ENCODE measurements at regions not wholly inside any gene's neighbourhood (a gene's known extent, or its start where the extent isn't known, plus 50 kb on each side); places are given as distances from the start of the nearest gene placed in this dataset.

DNA sequence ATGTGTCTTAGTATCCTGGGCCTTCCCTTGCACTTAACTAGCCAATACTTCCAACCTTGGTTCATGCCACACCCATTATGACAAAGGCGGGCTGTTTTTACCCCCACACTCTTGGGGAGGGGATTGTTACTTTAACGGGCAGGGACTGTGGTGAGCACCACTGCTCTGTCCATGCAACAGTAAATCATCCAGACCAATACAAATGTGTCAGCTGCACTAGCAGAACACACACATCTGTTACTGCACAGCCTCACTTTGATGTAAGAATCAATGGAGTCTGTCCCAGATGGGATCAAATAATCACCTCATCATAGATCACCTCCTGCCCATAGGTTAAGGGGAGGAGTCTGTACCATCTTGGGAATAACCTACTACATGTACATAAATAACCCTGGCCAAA is 58.1 kb downstream of the NPAP1 start:
- H3K4me1 Mint-ChIP-seq, result no peaks in the 10 kb centered on the region
- H3K27me3 Mint-ChIP-seq, result no peaks in the 10 kb centered on the region
- DNase-seq, result no peak
- H3K36me3 Mint-ChIP-seq, result no peaks in the 10 kb centered on the region
- H3K9me3 Mint-ChIP-seq, result peaks cover 18% of the 10 kb centered on the region
- H3K27ac Mint-ChIP-seq, result no peak overlapping the region
- CTCF ChIA-PET, result no interaction called here
- H3K4me3 Mint-ChIP-seq, result no peak overlapping the region

- H3K27ac Mint-ChIP-seq, result no peak overlapping the region
- H3K27me3 Mint-ChIP-seq, result no peaks in the 10 kb centered on the region
- no peak overlapping the region for H3K4me3 Mint-ChIP-seq
These were observed 58.8 kb downstream of the NPAP1 start for GRCh38 chr15:24734396-24734795.

DNA sequence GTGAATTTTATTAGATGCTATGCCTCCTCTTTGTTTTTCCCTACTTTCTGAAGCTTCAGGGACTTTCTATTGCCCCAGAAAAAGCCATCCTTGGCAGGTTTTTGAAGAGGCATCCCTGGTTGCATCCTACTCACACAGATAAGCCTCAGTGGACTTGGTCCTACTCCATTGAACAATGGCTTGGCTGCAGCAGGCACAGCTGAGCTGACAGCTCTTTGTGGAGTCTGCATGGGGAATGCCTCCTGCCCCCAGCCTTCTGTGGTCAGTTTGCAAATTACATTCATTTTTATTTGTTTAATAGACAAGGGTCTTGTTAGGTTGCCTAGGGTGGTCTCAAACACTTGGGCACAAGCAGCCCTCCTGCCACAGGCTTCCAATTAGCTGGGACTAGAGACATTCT is 69.7 kb downstream of the NPAP1 start:
- Mint-ChIP-seq H3K4me1 (no peaks in the 10 kb centered on the region), H3K9me3 (peaks cover 10% of the 10 kb centered on the region), H3K27me3 (no peaks in the 10 kb centered on the region), H3K36me3 (no peaks in the 10 kb centered on the region), H3K27ac (no peak overlapping the region), H3K4me3 (no peak overlapping the region)
- CTCF ChIA-PET, result no interaction called here
- DNase-seq, result no peak

More at GRCh38 chr15:24734396-24734795, 58.8 kb downstream of the NPAP1 start:
- Mint-ChIP-seq H3K4me1 (no peaks in the 10 kb centered on the region), H3K36me3 (no peaks in the 10 kb centered on the region), H3K9me3 (peaks cover 14% of the 10 kb centered on the region)
- CTCF ChIA-PET, result no interaction called here
- no peak for DNase-seq

- Mint-ChIP-seq H3K4me1 (no peaks in the 10 kb centered on the region), H3K9me3 (peaks cover 9% of the 10 kb centered on the region), H3K27me3 (no peaks in the 10 kb centered on the region), H3K36me3 (no peaks in the 10 kb centered on the region), H3K27ac (no peak overlapping the region), H3K4me3 (no peak overlapping the region)
- CTCF ChIA-PET, result no interaction called here
- DNase-seq, result no peak
These were observed 70.5 kb downstream of the NPAP1 start for GRCh38 chr15:24746094-24746493.

- no peaks in the 10 kb centered on the region for H3K36me3 Mint-ChIP-seq
- CTCF ChIA-PET, result no interaction called here
These were observed 71.8 kb downstream of the NPAP1 start for GRCh38 chr15:24747376-24747775.

GRCh38 chr15:24748812-24749439 is 73.4 kb downstream of the NPAP1 start:
- Mint-ChIP-seq H3K27me3 (no peaks in the 10 kb centered on the region), H3K27ac (no peak overlapping the region), H3K36me3 (no peaks in the 10 kb centered on the region), H3K4me1 (no peaks in the 10 kb centered on the region), H3K4me3 (no peak overlapping the region), H3K9me3 (peaks cover 8% of the 10 kb centered on the region)
- DNase-seq, result no peak
- CTCF ChIA-PET, result no interaction called here

More at GRCh38 chr15:24747376-24747775, 71.8 kb downstream of the NPAP1 start:
- H3K4me3 Mint-ChIP-seq, result no peak overlapping the region
- no peak for DNase-seq
- no peak overlapping the region for H3K27ac Mint-ChIP-seq
- H3K4me1 Mint-ChIP-seq, result no peaks in the 10 kb centered on the region
- H3K9me3 Mint-ChIP-seq, result peaks cover 8% of the 10 kb centered on the region
- no peaks in the 10 kb centered on the region for H3K27me3 Mint-ChIP-seq

DNA sequence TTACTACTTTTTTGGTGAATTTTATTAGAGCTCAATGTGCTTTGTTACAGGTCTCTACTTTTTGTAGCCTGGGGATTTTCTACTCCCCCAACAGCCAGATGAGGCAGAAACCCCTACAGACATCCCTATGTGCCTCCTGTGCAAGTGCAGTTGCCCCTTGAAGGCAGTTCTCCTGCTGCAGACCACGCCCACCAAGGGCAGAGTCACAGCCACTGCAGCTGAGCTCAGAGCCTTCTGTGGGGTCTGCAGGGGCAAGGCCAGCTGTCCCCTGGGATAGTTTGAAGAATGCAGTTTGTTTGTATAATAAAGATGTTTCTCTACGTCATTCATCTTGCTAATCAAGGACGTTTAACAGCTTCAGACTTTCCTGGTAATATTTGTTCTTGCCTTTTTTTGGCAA is 76.8 kb downstream of the NPAP1 start:
- H3K27ac Mint-ChIP-seq, result no peak overlapping the region
- H3K36me3 Mint-ChIP-seq, result no peaks in the 10 kb centered on the region
- no peaks in the 10 kb centered on the region for H3K27me3 Mint-ChIP-seq
- no peak overlapping the region for H3K4me3 Mint-ChIP-seq
- H3K9me3 Mint-ChIP-seq, result peaks cover 11% of the 10 kb centered on the region
- CTCF ChIA-PET, result no interaction called here
- no peaks in the 10 kb centered on the region for H3K4me1 Mint-ChIP-seq
- no peak for DNase-seq

GRCh38 chr15:24756101-24756500 is 80.5 kb downstream of the NPAP1 start:
- no peaks in the 10 kb centered on the region for H3K4me1 Mint-ChIP-seq
- no peaks in the 10 kb centered on the region for H3K27me3 Mint-ChIP-seq
- CTCF ChIA-PET, result no interaction called here
- H3K27ac Mint-ChIP-seq, result no peak overlapping the region
- no peak overlapping the region for H3K4me3 Mint-ChIP-seq
- DNase-seq, result no peak
- H3K9me3 Mint-ChIP-seq, result peaks cover 10% of the 10 kb centered on the region
- H3K36me3 Mint-ChIP-seq, result no peaks in the 10 kb centered on the region

DNA sequence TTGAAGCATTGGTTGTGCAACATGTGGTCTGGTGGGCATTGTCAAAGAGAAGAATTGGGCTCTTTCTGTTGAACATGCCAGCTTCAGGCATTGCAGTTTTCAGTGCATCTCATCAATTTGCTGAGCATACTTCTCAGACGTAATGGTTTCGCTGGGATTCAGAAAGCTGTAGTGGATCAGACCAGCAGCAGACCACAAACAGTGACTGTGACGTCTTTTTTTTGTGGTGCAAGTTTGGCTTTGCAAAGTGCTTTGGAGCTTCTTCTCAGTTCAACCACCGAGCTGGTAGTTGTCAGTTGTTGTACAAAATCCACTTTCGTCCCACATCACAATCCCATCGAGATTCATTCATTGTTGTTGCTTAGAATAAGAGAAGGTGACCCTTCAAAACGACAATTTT is 84.5 kb downstream of the NPAP1 start:
- Mint-ChIP-seq H3K27me3 (no peaks in the 10 kb centered on the region), H3K27ac (no peak overlapping the region), H3K9me3 (peaks cover 15% of the 10 kb centered on the region), H3K4me3 (no peak overlapping the region), H3K4me1 (no peaks in the 10 kb centered on the region), H3K36me3 (no peaks in the 10 kb centered on the region)
- DNase-seq, result no peak
- CTCF ChIA-PET, result no interaction called here

GRCh38 chr15:24761704-24762302 is 86.2 kb downstream of the NPAP1 start:
- no peaks in the 10 kb centered on the region for H3K36me3 Mint-ChIP-seq
- no peak overlapping the region for H3K4me3 Mint-ChIP-seq
- CTCF ChIA-PET, result no interaction called here
- no peaks in the 10 kb centered on the region for H3K27me3 Mint-ChIP-seq
- no peaks in the 10 kb centered on the region for H3K4me1 Mint-ChIP-seq
- peaks cover 15% of the 10 kb centered on the region for H3K9me3 Mint-ChIP-seq
- H3K27ac Mint-ChIP-seq, result no peak overlapping the region
- DNase-seq, result no peak

DNA sequence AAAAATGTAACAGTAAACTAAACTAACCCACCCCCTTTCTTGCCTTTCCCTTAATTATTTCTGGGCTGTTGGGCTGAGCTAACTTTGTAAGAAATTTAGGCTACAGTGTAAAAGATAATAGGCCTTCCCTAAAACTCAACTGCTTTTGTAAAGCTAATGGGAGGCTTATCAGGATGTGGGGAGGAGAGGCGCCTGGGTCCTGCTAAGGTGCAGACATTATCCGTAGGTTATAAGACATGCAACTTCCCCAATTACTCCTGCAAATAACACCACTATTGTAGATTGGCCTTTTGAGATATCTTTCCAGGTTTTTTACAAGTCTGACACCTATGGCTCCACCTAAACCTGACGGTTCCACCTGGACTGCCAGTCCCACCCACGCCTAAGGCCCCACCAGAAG is 88.3 kb downstream of the NPAP1 start:
- H3K4me3 Mint-ChIP-seq, result no peak overlapping the region
- peaks cover 9% of the 10 kb centered on the region for H3K9me3 Mint-ChIP-seq
- DNase-seq, result no peak
- no peaks in the 10 kb centered on the region for H3K36me3 Mint-ChIP-seq
- H3K27ac Mint-ChIP-seq, result no peak overlapping the region
- no peaks in the 10 kb centered on the region for H3K4me1 Mint-ChIP-seq
- CTCF ChIA-PET, result interaction anchor here (0.7 kb wide), 1 partner anchor 1168 kb away, joined by 3 read pairs; no protein-coding TSS in a partner anchor
- no peaks in the 10 kb centered on the region for H3K27me3 Mint-ChIP-seq

- no peak overlapping the region for H3K27ac Mint-ChIP-seq
- DNase-seq, result no peak
- H3K36me3 Mint-ChIP-seq, result no peaks in the 10 kb centered on the region
- peaks cover 9% of the 10 kb centered on the region for H3K9me3 Mint-ChIP-seq
- H3K4me1 Mint-ChIP-seq, result no peaks in the 10 kb centered on the region
- CTCF ChIA-PET, result no interaction called here
- no peak overlapping the region for H3K4me3 Mint-ChIP-seq
- no peaks in the 10 kb centered on the region for H3K27me3 Mint-ChIP-seq
These were observed 89.0 kb downstream of the NPAP1 start for GRCh38 chr15:24764375-24765171.

GRCh38 chr15:24766511-24767133 is 91.0 kb downstream of the NPAP1 start:
- no peak overlapping the region for H3K4me3 Mint-ChIP-seq
- H3K27ac Mint-ChIP-seq, result no peak overlapping the region
- DNase-seq, result no peak
- CTCF ChIA-PET, result no interaction called here
- no peaks in the 10 kb centered on the region for H3K27me3 Mint-ChIP-seq
- no peaks in the 10 kb centered on the region for H3K4me1 Mint-ChIP-seq
- H3K36me3 Mint-ChIP-seq, result no peaks in the 10 kb centered on the region
- peaks cover 6% of the 10 kb centered on the region for H3K9me3 Mint-ChIP-seq

- Mint-ChIP-seq H3K9me3 (peaks cover 22% of the 10 kb centered on the region), H3K27ac (peak overlapping the region; percentile 67)
- CTCF ChIA-PET, result no interaction called here
These were observed 96.7 kb downstream of the NPAP1 start for GRCh38 chr15:24772266-24772665.

More at GRCh38 chr15:24772266-24772665, 96.7 kb downstream of the NPAP1 start:
- peaks cover 4% of the 10 kb centered on the region for H3K36me3 Mint-ChIP-seq
- peaks cover 7% of the 10 kb centered on the region for H3K4me1 Mint-ChIP-seq
- H3K4me3 Mint-ChIP-seq, result peak overlapping the region; percentile 76
- H3K27me3 Mint-ChIP-seq, result no peaks in the 10 kb centered on the region
- no peak for DNase-seq
